GM18498 (cell line): ENCODE measurements at regions not wholly inside any gene's neighbourhood (a gene's known extent, or its start where the extent isn't known, plus 50 kb on each side); places are given as distances from the start of the nearest gene placed in this dataset.
"Not testable (repeated sequence)": the region's sequence is repeated elsewhere in the genome, so short reads cannot be mapped to it uniquely, and the experiment has no call there.

ENCODE experiments used
- ATAC-seq: cut with Tn5 transposase; IDR thresholded peaks from one replicate; pipeline ENCODE4 v1.9.1; 2021; ENCODE audit warnings: mild to moderate bottlenecking, moderate library complexity; ENCODE audit not compliant: unreplicated experiment

DNA sequence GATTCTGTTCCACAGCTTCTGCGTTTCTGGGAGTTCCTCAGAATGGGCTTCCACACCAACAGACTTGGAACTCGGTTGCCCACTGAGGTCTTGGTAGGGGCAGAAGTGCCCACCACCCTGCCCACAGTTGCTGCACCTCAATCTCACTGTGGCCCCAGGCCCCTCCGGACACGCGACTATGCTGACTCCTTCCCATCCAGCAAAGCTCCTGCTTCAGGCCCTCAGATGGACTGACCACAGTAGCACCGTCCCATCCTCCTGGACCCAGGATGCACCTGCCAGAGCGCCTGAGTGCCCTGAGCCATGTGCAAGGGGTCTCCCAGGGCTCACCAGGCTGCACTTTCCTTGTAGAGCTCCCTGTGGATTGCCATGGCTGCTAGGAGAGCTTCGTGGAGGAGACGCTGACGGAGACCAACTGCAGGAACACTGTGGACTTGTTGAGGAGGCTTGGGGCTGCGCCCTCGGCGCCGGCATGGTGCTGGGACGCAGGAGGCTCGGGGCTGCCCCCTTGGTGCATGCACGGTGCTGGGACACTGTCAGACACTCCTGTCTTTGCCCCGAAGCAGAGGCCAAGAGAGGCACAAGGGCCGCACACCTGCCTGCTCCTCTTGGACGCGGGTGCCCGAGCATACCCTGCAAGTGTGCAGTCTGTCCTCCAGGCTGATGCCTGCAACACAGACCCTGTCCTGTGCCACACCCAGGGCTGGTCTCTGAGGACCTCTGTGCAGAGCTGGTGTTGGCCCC is 201.3 kb downstream of the LIPI start:
- ATAC-seq = not testable (repeated sequence)

DNA sequence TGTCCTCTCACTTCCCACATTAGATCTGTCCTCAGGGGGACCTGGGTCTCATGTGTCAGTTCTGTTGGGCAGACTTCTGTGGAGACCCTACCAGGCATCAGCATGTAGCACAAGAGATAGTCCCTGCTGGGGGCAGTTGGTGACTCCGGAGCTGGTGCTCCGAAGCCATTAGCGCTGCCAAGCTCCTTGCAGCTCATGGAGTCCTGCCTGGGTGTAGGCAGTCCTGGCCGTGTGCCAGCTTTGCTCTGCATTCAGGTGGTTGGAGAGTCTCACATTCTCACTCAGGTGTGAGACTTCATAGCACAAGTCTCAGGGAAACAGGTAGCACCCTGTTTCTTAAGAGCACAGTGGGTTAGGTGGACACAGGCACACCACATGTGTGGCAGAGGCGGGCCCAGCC is 202.3 kb downstream of the LIPI start:
- not testable (repeated sequence) for ATAC-seq

DNA sequence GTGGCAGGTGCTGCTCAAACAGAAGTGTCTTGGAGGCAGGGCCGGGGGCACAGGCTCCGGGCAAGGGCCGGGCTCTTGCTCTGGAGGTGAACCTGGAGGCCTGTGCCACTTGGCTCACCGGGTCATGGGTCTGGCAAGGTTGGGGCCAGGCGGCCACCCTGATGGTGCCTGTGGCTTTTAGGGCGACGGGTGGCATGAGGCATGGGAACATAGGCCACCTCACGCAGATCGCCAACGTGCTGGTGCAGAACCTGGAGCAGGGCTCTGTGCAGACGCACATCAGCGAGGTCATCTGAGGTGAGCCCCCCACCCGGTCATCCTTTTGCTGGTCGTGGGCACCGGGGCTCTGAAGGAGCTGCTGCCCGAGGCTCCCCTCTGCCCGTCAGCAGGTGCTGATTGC is 202.7 kb downstream of the LIPI start:
- not testable (repeated sequence) for ATAC-seq

DNA sequence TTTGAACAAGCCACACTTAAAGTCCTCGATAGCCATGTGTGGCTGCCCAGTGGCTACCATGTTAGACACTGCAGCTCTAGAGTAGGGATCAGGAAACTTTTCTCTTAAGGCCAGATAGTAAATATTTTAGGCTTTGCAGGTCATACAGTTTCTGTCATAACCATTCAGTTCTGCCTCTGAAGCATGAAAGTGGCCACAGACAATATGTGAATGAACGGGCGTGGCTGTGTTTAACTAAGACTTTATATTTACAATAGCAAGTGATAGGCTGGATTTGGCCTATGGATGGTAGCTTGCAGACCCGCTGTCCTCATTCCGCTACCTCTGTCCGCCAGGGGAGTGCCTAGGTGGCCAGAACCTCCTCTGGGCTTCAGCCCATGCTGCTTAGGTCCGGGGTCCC is 204.6 kb downstream of the LIPI start:
- not testable (repeated sequence) for ATAC-seq

DNA sequence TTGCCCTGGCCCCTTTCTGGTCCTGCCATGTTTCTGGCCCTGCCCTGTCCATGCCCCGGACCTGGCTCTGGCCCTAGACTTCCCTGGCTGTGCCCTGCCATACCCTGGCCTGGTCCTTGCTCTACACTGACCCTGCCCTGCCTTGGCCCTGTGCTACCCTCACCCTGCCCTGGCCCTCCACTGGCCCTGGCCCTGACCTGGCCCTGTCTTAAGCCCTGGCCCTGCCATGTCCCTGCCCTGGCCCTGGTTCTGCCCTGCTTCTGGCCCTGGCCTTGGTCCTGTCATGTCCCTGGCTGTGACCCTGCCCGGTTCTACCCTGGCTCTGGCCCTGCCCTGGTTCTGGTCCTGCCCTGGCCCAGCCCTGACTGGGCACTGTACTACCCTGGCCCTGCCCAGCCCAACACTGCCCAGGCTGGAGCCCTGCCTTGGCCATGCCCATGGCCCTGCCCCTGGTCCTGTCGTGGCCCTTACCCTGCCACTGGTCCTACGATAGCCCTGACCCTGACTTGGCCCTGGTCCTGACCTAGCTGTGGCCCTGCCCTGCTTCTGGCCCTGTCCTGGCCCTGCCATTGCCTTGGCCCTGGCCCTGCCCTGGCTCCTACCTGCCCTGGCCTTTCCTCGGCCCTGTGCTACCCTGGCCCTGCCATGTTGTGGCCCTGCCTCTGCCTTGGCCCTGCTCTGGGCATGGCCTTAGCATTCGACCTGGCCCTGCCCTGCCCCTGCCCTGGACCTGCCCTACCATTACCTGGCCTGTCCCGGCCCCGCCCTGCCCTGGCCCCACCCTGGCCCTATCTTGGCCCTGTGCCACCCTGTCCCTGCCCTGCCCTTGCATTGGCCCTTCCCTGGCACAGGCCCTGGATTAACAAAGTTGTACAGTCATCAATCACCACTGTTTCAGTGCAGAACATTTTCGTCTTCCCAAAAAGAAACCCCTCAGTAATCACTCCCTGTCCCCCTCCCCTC is 223.5 kb downstream of the LIPI start:
- not testable (repeated sequence) for ATAC-seq

DNA sequence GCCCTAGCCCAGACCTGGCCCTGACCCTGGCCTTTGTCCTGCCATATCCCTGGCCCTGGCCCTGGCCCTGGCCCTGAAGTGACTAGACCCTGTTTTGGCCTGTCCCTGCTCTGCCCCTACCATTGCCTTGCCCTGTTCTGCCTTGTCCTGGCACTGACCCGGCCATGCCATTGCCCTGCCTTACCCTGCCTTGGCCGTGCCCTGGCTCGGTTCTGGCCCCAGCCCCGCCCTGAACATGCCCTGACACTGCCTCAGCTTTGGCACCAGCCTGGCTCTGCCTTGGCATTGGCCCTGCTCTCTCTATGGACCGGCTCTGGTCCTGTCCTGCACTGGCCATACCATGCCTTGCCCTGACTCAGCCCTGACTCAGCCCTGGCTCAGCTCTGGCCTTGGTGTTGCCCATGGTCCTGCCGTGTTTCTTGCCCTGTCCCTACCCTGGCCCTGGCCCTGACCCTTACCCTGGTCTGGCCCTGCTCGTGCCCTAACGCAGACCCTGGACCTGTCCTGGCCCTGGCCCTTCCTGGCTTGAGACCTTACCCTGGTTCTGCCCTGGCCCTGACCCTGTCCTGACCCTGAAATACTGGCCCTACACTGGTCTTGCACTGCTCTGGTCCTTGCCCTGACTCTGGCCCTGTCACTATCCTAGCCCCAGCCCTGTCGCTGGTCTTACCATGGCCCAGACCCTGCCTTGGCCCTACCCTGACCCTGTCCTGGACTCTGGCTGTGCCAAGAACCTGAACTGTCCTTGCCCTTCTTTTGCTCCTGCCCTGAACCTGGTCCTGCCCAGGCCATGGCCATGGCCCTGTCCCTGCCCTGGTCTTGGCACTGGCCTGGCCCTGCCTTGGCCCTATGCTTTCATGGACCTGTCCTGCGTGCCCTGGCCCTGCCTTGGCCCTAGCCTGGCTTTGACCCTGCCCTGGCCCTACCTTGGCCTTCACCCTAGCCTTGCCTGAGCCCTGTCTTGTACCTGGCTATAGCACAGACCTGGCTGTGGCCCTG is 224.6 kb downstream of the LIPI start:
- not testable (repeated sequence) for ATAC-seq

DNA sequence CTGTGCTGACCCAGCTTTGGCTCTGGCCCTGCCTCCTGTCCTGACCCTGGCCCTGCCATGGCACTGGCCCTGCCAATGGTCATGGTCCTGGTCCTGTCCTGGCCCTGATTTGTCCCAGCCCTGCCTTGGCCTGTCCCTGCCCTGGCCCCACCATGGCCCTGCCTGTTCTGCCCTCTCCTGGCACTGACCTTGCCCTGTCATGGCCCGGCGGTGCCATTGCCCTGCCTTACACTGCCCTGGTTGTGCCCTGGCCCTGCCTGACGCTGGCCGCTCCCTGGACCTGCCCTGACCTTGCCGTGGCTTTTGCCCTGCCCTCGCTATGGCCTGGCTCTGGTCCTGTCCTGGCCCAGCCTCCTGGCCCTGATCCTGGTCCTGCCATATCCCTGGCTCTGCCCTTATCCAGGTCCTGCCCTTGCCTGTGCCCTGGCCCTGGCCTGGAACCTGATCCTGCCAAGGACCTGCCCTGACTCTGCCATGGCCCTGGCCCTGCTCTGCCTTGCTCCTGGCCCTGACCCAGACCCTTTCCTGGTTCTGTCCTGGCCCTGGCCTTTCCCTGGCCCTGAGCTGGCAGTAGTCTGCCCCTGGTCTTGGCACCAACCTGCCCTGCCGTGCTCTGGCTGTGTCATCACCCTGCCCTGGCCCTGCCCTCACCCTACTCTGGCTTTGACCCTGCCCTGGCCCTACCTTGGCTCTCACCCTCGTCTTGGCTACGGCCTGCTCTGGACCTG is 225.5 kb downstream of the LIPI start:
- not testable (repeated sequence) for ATAC-seq

DNA sequence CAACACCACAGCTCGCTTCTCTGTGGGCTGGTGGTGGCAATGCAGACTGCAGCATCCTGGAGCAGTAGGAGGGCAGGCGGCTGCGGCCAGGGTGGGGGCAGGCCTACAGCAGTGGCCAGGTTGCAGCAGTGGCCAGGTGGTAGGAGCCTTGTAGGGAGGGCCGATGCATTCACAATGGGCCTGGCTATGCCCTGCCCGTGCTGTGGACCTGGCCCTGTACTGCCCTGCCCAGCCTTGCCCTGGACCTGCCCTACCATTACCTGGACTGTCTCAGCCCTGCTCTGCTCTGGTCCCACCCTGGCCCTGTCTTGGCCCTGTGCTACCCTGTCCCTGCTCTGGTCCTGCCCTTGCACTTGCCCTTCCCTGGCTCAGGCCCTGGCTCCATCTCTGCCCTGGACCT is 226.0 kb downstream of the LIPI start:
- ATAC-seq = not testable (repeated sequence)

DNA sequence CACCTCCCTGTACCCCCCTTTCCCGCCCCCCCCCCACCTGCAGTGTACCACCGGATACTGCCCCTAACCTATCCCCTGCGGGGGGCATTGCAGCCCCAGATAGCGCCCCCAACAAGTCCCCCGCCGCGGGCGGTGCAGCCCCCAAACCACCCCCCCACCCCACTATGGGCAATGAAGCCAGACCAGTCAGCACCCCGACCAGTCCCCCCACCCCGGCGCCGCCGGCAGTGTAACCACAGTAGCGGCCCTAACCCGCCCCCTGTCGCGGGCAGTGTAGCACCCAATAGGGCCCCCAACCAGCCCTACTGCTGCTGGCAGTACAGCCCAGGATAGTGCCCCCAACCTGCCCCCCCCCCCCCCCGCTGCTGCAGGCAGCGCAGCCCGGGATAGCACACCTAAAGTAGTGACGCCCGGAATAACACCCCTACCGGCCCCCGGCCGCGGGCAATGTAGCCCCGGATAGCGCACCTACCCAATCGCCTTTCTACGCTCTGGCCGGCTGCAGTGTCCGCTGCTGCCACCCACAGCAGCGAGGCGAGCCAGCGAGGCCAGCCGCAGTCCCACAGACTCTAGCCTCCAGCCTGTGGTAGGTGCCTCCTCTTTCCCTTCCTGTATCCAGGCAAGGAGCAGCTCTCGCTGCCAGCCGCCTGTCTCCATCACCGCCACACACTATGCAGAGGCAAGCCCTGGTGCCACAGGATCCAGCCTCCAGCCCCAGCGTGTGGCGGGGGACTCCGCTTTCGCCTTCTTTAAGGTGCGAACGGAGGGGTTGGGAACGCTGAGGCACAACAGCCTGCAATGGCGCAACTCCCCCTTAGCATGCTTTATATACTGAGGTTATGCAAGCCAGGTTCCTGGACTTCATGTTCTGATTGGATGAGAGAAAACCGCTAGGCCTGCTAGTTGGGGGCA is 229.3 kb downstream of the LIPI start:
- ATAC-seq = not testable (repeated sequence)

DNA sequence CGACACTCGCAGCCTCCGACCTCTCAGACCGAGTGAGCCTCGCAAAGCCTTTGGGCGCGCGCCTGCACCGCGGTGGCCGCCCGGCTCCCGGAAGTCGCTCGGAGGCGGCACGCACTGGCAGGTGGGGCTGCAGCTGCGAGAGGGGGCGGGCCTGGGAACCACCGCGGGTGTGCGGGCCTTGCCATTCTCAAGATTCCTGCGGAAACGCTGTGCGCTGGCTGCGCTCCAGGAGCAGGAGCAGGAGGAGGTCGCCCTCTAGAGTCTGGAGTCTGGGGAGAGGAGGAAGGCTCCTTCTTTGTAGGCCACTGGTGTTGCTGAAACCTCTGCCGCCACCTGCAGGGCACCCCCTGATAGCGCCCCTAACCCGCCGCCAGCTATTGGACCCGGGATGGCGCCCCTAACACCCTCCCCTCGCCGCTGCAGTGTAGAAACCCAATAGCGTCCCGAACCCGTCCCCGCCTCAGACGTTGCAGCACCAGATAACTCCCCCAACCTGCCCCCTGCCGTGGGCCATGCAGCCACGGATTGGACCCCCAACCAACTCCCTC is 230.6 kb downstream of the LIPI start:
- ATAC-seq = peak; percentile 96

DNA sequence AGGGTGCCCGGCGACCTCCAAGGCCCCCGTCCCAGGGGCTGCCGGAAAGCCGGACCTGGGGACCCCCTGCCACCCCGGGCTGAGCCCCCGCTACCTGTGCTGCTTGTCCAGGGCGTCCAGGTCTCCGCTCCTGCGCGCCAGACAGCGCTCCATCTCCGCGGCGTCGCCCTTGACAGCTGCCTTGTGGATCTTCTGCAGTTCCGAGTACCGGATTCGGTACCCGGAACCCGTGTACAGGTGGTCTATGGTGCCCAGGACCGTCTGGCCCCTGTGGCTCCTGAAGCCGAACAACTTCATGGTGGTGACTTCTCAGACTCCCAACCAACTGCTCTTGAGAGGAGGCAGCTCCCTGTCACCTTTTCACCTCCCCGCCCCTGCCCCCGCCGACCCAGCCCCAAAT is 231.1 kb downstream of the LIPI start:
- peak; percentile 14 for ATAC-seq

DNA sequence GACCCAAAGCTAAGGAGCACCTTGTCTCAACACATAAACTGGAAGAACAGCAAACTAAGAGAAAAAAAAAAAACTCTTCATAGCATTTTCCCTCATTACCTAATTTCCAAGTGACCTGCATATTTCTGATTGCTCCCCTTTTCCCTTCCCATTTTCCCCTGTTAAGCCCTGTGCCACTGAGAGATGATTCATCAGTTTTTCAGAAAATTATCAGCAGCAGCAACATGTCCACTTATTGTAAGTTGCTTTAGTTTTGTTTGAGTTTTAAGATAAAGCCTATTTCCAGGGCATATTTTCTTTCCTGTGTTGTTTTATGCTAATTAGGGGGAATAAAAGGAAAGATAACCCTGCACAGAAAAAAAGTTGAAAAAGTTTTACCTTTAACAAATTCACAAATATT is 236.2 kb downstream of the LIPI start:
- ATAC-seq = not testable (repeated sequence)

DNA sequence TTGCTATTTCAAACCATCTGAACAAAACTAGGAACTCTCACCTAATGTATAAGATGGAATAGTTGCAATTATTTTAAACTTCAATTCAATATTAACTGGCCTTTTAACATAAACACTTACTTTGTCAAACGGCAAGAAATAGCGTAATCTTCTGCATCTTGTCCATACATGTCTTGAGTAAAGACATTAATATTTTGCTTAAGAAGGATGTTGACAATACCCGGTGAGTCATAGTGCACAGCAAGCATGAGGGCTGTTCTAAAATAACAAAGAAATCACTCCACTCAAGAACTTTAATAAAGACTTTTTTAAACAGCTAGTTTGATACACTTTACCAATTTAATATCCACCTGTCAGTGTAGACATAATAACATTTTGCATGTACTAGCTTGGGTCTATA is 240.9 kb downstream of the LIPI start:
- ATAC-seq = not testable (repeated sequence)

DNA sequence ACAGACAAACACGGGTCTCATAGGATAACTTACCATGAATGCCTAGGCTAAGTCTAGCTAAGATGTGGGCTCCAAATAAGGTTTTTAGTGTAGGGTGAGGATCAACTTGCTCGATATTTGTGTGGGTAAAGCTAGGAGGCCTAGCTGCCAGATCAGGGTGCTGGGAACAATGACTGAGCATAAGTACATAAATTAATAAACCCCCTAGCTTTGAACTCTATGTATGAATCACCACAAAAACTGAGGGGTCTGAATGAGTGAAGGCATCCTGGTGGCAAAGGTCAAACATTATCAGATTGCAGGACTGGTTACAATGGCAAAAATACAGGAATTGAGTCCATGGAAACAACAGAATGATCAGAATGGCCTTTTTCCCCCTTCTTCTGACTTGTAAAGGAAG is 241.8 kb downstream of the LIPI start:
- not testable (repeated sequence) for ATAC-seq

DNA sequence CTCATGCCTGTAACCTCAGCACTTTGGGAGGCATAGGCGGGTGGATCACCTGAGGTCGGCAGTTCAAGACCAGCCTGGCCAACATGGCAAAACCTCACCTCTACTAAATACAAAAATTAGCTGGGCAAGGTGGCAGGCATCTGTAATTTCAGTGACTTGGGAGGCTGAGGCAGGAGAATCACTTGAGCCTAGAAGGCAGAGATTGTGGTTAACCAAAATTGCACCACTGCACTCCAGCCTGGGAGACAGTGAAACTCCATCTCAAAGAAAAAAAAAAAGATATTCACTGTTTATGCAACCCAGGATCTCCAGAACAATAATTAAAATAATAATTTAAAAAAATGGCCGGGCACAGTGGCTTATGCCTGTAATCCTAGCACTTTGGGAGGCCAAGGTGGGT is 247.5 kb downstream of the LIPI start:
- ATAC-seq = not testable (repeated sequence)

DNA sequence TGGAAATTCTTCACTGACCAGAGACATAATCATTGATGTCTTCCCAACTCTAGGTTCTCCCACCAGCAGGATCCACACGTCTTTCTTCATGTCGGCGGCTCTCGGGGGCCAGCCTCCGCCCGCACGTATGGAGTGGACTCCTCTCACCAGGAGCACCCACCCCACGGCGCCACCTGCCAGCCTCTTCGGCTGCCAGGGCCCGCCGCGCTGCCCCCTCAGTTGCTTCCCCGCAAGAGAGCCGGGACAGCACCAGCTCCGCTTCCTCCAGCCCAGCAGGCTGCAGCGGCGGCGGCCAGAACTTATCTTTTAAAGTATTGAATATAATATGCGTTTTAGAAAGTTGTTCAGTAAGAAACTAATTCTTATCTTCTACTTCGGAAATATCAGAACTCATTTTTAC is 273.5 kb downstream of the LIPI start:
- ATAC-seq = no peak

DNA sequence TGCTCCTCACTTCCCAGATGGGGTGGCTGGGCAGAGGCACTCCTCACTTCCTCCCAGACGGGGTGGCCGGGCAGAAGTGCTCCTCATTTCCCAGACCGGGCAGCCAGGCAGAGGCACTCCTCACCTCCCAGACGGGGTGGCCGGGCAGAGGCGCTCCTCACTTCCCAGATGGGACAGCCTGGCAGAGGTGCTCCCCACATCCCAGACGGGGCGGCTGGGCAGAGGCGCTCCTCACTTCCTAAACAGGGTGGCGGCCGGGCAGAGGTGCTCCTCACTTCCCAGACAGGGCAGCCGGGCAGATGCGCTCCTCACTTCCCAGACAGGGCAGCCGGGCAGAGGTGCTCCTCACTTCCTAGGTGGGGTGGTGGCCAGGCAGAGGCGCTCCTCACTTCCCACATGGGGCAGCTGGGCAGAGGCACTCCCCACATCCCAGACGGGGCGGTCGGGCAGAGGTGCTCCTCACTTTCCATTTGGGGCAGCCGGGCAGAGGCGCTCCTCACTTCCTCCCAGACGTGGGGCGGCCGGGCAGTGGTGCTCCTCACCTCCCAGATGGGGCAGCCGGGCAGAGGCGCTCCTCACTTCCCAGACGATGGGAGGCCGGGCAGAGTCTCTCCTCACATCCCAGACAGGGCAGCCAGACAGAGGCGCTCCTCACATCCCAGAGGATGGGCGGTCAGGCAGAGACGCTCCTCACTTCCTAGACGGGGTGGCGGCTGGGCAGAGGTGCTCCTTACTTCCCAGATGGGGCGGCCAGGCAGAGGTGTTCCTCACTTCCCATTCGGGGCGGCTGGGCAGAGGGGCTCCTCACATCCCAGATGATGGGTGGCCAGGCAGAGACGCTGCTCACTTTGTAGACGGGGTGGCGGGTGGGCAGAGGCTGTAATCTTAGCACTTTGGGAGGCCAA is 274.5 kb downstream of the LIPI start:
- not testable (repeated sequence) for ATAC-seq
